HG03060 (cell line): ENCODE measurements at regions not wholly inside any gene's neighbourhood (a gene's known extent, or its start where the extent isn't known, plus 50 kb on each side); places are given as distances from the start of the nearest gene placed in this dataset.
A peak's percentile ranks its signal among the peaks of the same experiment; 100 is the strongest.
"Not testable (repeated sequence)": the region's sequence is repeated elsewhere in the genome, so short reads cannot be mapped to it uniquely, and the experiment has no call there.

Experiments
- ATAC-seq: cut with Tn5 transposase; IDR thresholded peaks from one replicate; pipeline ENCODE4 v1.9.1; 2021; ENCODE audit warnings: low read depth, moderate number of reproducible peaks; ENCODE audit not compliant: unreplicated experiment

DNA sequence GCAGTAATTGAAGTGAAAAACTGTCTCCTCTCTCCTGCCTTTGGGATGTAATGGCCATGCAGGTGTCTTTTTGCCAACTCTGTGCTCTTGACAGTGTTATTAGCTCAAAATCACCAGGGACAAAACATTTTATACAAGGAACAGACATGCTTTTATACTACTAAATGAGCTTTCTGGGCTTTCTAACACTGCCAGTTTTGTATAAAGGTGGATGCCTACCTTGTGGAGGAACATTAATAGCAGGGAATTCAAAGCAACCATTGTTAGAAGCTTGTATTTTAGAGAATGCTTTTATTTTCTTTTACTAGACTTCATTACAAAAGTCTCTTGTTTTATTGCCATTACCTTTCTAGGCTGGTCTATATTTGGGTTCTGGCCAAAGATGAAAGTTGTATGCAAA is 54.7 kb upstream of the ARSJ start:
- ATAC-seq, result no peak

DNA sequence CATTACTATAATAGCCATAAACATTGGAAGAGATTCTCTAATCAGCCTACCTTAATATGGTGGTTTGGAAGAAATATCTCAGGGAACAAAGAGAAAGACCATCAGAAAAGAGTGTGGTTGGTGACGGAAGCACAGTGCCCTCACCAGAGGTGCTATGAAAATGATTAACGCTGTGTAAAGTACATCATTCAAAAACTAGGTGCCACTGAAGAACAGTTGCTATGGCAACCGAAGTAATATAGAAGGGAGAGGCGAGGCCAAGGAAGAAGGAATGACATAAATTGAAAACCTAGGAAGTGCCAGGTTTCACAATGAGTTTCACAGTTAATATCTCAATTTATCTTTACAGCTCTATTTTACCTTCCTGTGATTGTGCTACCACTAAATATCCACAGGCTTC is 57.0 kb upstream of the ARSJ start:
- ATAC-seq, result no peak

DNA sequence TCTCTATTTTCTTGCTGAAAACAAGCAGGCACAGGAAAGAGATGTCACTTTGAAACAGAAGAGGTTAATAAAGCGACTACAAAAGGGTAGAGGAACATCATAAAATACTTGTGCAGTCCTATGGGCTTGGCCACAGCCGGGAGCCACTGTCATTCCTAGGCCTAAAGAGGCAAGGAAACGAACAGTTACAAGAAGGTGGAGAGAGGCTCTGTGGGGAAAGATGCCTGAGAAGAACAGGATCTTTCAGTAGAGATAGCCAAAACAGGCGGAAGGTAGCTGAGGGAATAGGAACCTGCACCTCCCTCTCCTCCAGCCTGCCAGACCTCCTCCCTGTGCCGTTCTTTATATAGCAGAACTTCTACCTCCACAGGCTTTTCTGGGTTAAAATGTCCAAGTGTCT is 57.4 kb upstream of the ARSJ start:
- ATAC-seq, result no peak

DNA sequence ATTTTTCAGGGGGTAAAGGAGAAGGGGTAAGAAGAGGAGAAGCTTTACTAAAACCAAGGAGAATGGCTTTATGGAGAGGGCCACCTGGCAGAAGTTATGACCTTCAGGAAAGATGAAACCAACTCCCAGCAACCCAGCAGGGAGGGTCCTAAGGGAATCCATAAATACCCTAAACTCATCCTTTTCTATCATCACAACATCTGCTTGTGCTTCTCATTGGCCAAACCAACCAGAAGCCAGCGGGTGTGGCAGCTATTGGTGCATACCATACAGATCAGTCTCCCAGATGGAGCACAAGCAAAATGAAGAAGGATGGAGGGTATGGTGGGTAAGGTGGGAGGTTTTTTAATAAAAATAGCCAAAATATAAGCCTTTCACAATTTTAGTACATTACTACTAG is 58.5 kb upstream of the ARSJ start:
- ATAC-seq, result no peak

DNA sequence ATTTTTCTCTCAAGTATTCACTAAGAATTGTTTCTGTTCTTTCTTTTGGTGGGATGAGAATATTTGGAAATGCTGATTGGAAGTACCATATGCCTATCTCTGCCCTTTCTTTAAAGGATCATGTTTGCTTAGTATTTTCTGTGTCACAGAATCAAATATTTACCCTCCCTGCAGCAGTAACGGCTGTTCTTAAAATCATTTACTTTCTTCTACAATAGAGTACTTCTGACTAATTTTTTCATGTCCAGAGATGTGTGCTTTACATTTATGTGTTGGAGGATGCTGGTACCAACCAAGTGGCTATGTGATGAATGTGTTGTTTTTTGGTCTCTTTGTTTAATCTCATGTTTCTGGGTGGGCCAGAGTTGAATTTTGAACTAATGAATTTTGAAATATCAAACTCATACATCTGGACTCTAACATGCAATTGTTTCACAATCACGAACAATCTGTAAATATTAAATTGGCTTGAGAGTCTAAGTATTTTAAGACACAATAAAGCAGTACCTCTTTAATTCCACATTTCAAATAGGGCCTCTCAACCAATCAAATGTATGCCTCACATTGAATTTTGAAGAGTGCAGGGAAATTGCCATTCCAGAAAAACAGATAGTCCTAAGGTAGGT is 59.4 kb upstream of the ARSJ start:
- no peak for ATAC-seq

DNA sequence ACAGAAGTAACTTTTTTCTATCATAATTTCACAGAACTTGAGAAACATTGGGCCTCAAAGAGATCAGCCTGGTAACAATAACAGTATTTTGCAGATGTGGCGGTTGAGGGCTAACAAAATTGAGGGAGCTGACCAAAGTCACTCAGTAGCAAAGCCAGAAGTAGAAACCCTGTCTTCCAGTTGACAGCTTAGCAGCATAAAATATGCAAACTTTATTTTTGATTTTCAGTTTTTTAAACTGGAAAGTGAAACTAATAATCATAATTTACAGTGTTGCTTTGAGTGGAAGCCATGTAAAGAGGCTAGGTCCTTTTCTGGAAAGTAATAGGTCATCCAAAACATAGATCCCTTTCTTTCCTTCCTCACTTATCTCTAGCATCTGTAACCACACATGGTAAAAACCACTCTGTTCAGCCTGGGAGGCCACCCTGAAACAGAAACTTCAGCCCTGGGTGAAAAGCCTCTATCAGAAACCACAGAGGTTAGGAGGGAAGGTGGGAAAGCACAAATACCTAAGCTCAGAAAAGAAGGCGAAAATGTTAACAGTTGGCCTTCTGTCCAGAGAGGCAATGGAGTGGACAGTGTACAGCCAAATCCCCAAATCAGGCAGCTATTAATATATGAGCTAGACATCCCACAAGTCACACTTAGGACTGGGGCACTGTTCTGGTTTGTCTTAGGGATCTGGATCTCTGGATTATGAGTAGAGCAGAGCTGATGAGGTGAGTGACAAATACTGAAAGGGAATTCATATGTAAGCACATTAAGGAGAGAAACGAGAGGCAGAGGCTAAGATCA is 61.1 kb upstream of the ARSJ start:
- ATAC-seq, result peak; percentile 78

DNA sequence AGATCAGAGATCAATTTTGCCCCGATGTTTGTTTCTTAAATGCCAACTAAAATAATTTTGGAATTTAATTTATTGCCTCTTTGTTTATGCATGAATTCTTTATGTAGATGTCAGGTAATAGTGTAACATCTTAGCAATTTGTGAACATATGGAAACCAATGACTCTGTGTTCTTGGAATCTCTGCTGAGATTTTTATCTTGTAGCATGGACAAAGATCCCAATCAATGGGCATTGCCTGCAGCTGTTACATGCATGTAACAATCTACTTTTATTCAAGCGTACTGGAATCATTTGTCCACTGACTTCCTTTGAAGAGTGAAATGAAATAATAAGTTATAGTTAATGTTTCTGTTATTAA is 61.6 kb upstream of the ARSJ start:
- ATAC-seq, result no peak

DNA sequence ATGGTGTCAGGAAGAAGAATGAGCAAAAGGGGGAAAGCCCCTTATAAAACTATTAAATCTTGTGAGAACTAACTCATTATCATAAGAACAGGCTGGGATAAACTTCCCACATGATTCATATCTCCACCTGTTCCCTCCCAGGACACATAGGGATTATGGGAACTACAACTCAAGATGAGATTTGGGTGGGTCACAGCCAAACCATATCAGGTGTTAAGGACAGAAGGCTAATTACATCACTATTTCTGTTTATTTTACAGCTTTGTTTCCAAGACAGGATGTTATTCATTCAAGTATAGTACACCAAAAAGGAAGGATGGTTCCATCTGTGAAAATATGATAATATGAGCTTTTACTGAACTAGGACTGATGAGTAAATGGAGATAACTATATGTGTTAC is 63.7 kb upstream of the ARSJ start:
- ATAC-seq, result no peak

DNA sequence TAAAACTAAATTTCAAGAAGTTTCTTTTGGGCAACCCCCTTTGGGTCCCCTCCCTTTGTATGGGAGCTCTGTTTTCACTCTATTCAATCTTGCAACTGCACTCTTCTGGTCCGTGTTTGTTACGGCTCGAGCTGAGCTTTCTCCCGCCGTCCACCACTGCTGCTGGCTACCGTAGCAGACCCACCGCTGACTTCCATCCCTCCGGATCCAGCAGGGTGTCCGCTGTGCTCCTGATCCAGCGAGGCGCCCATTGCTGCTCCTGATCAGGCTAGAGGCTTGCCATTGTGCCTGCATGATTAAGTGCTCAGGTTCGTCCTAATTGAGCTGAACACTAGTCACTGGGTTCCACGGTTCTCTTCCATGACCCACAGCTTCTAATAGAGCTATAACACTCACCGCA is 64.9 kb upstream of the ARSJ start:
- ATAC-seq, result not testable (repeated sequence)

DNA sequence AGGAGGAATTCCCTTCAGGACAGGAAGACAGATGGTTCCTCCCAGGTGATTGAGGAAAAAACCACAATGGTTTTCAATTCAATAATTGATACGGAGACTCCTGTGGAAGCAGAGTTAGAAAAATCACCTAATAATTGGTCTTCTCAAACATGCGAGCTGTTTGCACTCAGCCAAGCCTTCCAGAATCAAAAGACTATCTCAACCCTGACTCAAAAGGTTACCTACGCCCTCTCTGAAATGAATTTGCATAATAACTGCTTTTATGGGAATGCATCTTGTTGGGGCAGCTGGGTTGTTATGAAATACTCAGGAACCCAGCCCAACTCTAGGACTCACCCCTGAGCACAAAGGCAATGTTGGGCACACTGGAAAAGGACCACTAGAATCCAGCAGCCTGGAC is 66.9 kb upstream of the ARSJ start:
- ATAC-seq, result no peak

DNA sequence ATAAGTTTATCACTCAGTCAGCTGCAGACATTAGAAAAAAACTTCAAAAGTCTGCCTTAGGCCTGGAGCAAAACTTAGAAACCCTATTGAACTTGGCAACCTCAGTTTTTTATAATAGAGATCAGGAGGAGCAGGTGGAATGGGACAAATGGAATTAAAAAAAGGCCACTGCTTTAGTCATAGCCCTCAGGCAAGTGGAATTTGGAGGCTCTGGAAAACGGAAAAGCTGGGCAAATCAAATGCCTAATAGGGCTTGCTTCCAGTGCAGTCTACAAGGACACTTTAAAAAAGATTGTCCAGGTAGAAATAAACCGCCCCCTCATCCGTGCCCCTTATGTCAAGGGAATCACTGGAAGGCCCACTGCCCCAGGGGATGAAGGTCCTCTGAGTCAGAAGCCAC is 68.7 kb upstream of the ARSJ start:
- ATAC-seq, result not testable (repeated sequence)

DNA sequence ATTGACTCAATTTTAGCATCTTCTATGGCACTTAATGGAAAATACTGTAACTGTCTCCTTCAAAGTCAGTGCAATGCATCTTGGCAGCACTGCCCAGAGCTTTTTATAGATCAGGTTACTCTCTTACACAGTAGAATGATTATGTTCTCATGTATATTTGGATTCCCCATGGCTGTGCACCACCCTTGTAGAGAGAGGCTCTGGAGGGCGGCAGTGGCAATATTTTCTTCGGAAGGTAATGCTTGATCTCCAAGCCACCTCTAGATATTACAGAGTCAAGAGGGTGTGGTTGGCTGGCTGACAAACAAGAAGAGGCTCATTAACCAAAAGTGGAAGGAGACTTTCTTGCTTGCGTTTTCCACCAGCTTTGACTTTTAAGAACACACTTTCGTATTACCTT is 72.8 kb upstream of the ARSJ start:
- no peak for ATAC-seq

DNA sequence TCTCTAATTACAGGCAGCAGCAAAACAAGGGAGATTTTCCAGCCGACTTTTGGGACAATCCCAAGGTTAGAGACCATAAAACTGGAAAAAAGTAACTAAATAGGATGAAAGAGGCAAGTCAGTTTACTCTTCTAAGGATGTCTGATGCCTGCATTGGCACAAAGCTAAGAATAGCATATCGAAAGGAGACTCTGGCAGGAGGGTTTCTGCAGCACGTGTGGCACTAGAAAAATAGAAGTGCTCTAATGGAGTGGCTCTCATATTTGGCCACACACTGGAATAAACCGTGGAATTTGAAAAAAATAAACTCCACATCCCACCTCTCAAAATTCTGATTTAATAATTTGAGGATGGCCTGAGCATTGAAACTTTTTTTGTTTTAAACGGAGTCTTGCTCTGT is 77.2 kb upstream of the ARSJ start:
- ATAC-seq, result no peak

DNA sequence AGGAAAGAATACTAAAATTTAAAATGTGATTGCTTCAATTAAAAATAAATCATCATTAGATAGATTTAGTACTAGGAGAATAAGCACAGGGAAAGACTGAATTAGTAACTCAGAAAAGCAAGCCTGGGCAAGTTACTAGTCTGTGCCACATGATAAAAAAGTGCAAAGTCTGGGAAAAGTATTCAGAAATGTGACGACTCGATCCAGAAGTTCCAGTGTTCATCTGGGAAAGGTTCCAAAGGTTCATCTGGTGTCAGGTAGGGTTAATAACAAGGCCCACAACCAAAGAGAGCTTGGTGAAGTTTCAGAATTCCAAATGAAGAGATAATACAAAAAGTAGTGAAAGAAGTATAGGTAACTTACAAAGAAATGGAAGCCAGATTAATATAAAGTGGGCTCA is 78.3 kb upstream of the ARSJ start:
- ATAC-seq, result no peak

DNA sequence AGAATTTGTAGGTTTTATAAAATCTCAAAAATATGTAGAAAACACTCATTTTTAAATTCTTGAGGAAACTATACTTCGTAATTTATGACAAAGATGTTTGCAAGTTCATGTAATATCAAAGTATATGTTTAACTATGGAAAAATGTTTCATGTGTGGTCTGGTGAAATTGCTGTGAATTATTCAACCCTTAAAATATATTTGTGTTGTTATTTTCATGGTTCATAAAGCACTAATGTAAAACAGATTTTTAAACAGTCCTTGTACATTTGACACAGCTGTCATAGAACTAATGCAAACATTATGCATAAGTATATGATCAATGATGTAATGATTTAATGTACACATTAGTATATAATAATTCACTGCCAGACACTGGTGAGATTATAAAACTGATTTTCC is 83.1 kb upstream of the ARSJ start:
- no peak for ATAC-seq

DNA sequence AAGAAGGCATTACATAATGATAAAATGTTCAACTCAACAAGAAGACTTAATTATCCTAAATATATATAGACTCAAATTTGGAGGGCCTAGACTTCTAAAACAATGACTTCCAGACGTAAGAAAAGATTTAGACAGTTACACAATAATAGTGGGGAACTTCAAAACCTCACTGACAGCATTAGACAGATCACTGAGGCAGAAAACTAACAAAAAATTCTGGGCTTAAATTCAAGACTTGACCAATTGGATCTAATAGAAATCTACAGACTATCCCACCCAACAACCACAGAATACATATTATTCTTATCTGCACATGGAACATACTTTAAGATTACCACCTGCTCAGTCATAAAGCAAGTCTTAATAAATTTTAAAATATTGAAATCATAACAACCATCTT is 93.3 kb upstream of the ARSJ start:
- no peak for ATAC-seq

DNA sequence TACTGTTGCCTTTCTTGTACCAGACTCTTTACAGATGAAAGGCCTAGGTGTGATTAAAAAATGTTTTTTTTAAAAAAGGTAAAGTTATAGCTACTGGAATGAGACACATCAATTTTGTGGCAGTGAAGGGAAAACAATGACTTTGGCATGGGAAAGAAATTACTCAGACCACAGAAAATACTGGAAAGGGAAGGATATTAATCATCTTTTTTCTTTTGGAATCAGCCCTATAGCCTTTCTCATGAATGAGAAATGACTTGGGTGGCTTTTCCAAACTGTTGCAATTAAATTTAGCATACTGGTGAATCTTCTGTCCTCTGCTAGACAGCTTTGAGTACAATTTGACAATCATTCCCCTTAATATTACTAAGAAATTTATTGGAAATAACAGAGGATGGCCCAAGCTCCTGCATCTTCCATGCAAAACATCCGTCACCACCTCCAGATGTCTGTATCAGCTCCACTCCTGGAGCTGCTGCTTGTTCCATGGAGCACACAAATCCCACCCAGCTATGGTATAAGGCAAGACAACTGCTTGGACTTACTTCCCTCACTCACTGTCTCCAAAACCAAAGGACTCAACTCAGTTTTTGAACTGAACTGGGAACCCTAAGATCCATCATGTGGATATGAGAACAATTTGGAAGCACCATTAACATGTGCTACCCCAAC is 97.6 kb upstream of the ARSJ start:
- ATAC-seq, result no peak

DNA sequence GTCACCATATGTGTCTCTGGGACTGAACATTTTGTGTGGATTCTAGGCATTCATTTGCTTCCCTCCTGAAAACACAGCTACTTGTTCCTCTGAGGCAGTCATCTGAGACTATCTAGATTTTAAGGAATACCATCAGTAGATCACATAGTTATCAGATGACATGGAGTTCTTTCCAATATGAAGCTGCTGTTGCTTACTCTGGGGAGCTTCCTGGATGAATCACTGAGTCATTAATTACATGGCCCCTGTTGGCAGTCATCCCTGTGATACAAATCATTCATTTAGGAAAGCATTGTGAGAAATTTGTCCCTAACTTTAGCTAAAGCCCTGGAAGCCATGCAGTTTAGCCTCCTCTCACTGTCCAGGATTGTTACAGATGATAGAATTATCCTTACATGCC is 98.2 kb upstream of the ARSJ start:
- no peak for ATAC-seq

DNA sequence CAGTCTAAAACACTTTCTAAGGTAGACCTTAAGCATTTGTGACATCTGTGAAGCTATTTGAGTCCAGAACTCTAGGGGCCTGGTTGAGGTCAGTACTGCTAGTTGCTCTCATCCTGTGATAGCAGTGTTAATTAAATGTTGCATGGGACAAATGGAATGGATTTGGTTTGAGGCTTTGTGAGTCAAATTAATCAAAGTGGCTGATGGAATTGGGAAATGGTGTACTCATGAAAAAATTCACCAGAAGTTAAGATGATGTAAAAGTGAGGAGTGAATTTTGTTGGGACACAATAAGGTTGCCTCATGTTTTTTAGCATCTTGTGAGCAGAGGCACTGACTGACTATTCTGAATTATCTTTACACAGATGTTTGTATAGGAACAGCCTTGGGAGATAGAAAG is 99.2 kb upstream of the ARSJ start:
- ATAC-seq, result no peak

DNA sequence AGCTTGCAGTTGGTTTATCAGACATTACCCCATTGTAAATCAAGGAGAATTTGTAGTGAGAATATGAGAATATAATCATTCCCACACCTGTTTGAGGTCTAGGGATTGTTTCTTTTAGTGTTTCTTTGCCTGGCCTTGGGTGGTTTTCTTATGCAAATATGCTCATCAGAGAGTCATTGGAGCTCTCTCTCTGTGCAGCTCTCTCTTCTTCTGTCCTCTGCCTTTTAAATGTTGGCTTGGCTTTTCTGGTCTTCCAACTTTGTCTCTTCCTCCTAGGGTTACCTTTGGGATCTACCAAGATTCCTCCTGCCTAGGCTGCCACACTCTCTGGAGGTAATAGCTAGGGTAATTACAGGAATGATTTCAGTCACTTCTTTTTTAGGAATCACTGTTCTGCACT is 102.3 kb upstream of the ARSJ start:
- no peak for ATAC-seq

DNA sequence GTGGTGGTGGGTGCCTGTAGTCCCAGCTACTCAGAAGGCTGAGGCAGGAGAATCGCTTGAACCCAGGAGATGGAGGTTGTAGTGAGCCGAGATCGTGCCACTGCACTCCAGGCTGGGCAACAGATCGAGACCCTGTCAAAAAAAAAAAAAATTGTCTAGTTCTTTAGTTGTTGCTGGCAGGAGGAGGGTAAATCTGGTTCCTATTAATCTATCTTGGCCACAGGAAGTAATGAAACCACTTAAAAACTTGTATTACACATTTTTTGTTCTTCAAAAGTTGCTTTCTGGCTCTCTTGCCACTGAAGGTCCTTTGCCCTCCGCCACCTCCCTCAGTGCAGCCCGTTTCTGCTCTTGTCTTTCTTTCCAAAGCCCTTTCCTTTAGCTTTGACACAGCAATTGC is 102.9 kb upstream of the ARSJ start:
- no peak for ATAC-seq
